ENCODE measurements at regions not wholly inside any gene's neighbourhood (a gene's known extent, or its start where the extent isn't known, plus 50 kb on each side); places are given as distances from the start of the nearest gene placed in this dataset.

- Histone ChIP-seq H3K27me3 (ENCODE audit: control insufficient read depth, insufficient read depth, low read length) (no peaks in the 10 kb centered on the region), H3K4me3 (ENCODE audit: low read depth, low read length) (no peak overlapping the region), H3K36me3 (ENCODE audit: control insufficient read depth, insufficient read depth, low read length) (no peaks in the 10 kb centered on the region)
- no peak for TF ChIP-seq CTCF (IDR thresholded peaks at IDR 0.05; ENCODE audit: insufficient read depth, low read length, poor library complexity, severe bottlenecking)
- DNase-seq (ENCODE audit: low read depth), result no peak
These were observed 60.9 kb upstream of the NMNAT3 start for GRCh38 chr3:139738697-139739096.

- no peak for DNase-seq (ENCODE audit: low read depth)
- H3K27me3 ChIP-seq (ENCODE audit: control insufficient read depth, insufficient read depth, low read length), result no peaks in the 10 kb centered on the region
- no peaks in the 10 kb centered on the region for H3K36me3 ChIP-seq (ENCODE audit: control insufficient read depth, insufficient read depth, low read length)
- no peak overlapping the region for H3K4me3 ChIP-seq (ENCODE audit: low read depth, low read length)
- no peak for TF ChIP-seq CTCF (IDR thresholded peaks at IDR 0.05; ENCODE audit: insufficient read depth, low read length, poor library complexity, severe bottlenecking)
These were observed 60.0 kb upstream of the NMNAT3 start for GRCh38 chr3:139737682-139738361.

- Histone ChIP-seq H3K4me3 (ENCODE audit: low read depth, low read length) (no peak overlapping the region), H3K27me3 (ENCODE audit: control insufficient read depth, insufficient read depth, low read length) (no peaks in the 10 kb centered on the region), H3K36me3 (ENCODE audit: control insufficient read depth, insufficient read depth, low read length) (no peaks in the 10 kb centered on the region)
- no peak for DNase-seq (ENCODE audit: low read depth)
- TF ChIP-seq CTCF (IDR thresholded peaks at IDR 0.05; ENCODE audit: insufficient read depth, low read length, poor library complexity, severe bottlenecking), result no peak
These were observed 57.4 kb upstream of the NMNAT3 start for GRCh38 chr3:139735191-139735590.

- no peaks in the 10 kb centered on the region for H3K27me3 ChIP-seq (ENCODE audit: control insufficient read depth, insufficient read depth, low read length)
These were observed 55.0 kb upstream of the NMNAT3 start for GRCh38 chr3:139732729-139733128.

GRCh38 chr3:139729300-139729699 lies 51.5 kb upstream of the NMNAT3 start:
- DNase-seq (ENCODE audit: low read depth), result no peak
- Histone ChIP-seq H3K4me3 (ENCODE audit: low read depth, low read length) (no peak overlapping the region), H3K27me3 (ENCODE audit: control insufficient read depth, insufficient read depth, low read length) (no peaks in the 10 kb centered on the region), H3K36me3 (ENCODE audit: control insufficient read depth, insufficient read depth, low read length) (no peaks in the 10 kb centered on the region)
- TF ChIP-seq CTCF (IDR thresholded peaks at IDR 0.05; ENCODE audit: insufficient read depth, low read length, poor library complexity, severe bottlenecking), result no peak

More at GRCh38 chr3:139732729-139733128, 55.0 kb upstream of the NMNAT3 start:
- no peak for DNase-seq (ENCODE audit: low read depth)
- Histone ChIP-seq H3K36me3 (ENCODE audit: control insufficient read depth, insufficient read depth, low read length) (no peaks in the 10 kb centered on the region), H3K4me3 (ENCODE audit: low read depth, low read length) (no peak overlapping the region)
- no peak for TF ChIP-seq CTCF (IDR thresholded peaks at IDR 0.05; ENCODE audit: insufficient read depth, low read length, poor library complexity, severe bottlenecking)

- no peak for DNase-seq (ENCODE audit: low read depth)
- no peaks in the 10 kb centered on the region for H3K27me3 ChIP-seq (ENCODE audit: control insufficient read depth, insufficient read depth, low read length)
- TF ChIP-seq CTCF (IDR thresholded peaks at IDR 0.05; ENCODE audit: insufficient read depth, low read length, poor library complexity, severe bottlenecking), result no peak
- no peak overlapping the region for H3K4me3 ChIP-seq (ENCODE audit: low read depth, low read length)
- H3K36me3 ChIP-seq (ENCODE audit: control insufficient read depth, insufficient read depth, low read length), result no peaks in the 10 kb centered on the region
These were observed 50.6 kb upstream of the NMNAT3 start for GRCh38 chr3:139728414-139728813.
